ENCODE measurements at regions not wholly inside any gene's neighbourhood (a gene's known extent, or its start where the extent isn't known, plus 50 kb on each side); places are given as distances from the start of the nearest gene placed in this dataset.

DNA sequence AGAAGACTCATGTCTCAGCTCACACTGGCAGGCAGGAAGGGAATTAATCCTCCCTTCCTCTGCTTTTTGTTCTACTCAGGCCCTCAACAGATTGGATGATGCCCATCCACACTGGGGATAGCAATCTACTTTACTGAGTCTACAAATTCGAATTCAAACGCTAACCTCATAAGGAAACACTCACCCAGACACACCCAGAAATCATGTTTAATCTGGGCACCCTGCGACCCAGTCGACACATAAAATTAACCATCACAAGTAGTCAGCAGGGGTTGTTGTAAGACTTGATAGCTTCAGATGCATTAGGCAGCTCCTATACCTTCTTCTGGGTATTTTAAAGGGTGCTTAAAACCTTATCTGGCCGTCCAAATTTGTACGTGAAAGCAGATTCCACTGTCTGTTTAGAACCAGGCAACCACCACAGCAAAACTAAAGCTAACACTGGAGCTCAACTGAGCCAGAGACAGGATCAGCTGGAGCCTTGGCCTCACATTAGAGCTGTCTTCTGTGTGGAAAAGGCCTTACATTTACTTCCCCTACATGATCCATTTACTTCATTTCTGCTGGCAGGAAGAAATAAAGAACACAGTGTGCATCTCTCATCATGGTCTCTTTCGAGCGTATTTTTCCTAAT lies 407.3 kb upstream of the PPP2R3A start:
- Histone ChIP-seq H3K4me2 (ENCODE audit: low read length) (no peak overlapping the region), H2AK5ac (ENCODE audit: low read length) (no peak overlapping the region), H3K79me1 (ENCODE audit: low read length) (no peaks in the 10 kb centered on the region), H3K4me3 (ENCODE audit: low read depth, low read length) (no peak overlapping the region), H4K91ac (ENCODE audit: low read depth, low read length) (no peak overlapping the region), H3K79me2 (ENCODE audit: control insufficient read depth, insufficient read depth, low read length, poor library complexity) (no peaks in the 10 kb centered on the region), H4K12ac (ENCODE audit: low read depth, low read length) (no peak overlapping the region), H3K9ac (ENCODE audit: low read length) (no peak overlapping the region), H3K14ac (ENCODE audit: low read length) (no peak overlapping the region), H3K23ac (ENCODE audit: low read length) (no peak overlapping the region), H2BK120ac (ENCODE audit: insufficient read depth, low read length, poor library complexity) (no peak overlapping the region), H3K4me1 (ENCODE audit: control insufficient read depth in 1 of 2, insufficient read depth in 2 of 2, low read length in 2 of 2) (no peaks in the 10 kb centered on the region), H3K27ac (ENCODE audit: low read depth, low read length) (no peak overlapping the region), H3K27me3 (ENCODE audit: insufficient read depth, low read length) (no peaks in the 10 kb centered on the region), H4K8ac (ENCODE audit: low read depth, low read length) (no peak overlapping the region), H3K36me3 (ENCODE audit: control insufficient read depth in 1 of 2, insufficient read depth in 2 of 2, low read length in 2 of 2) (no peaks in the 10 kb centered on the region), H2BK5ac (ENCODE audit: low read depth, low read length, poor library complexity) (no peak overlapping the region), H2BK12ac (ENCODE audit: low read length) (no peak overlapping the region), H3K9me3 (ENCODE audit: insufficient read depth, low read depth, low read length) (no peaks in the 10 kb centered on the region), H2AFZ (ENCODE audit: insufficient read depth, low read length, poor library complexity) (no peak overlapping the region), H3K18ac (ENCODE audit: low read length) (no peak overlapping the region), H3K4ac (ENCODE audit: low read depth, low read length) (no peak overlapping the region)
- no peak for DNase-seq
- no CpG with 5 or more reads among the region's 8 CpGs for WGBS (ENCODE audit: extremely low coverage, insufficient coverage, insufficient read length)

DNA sequence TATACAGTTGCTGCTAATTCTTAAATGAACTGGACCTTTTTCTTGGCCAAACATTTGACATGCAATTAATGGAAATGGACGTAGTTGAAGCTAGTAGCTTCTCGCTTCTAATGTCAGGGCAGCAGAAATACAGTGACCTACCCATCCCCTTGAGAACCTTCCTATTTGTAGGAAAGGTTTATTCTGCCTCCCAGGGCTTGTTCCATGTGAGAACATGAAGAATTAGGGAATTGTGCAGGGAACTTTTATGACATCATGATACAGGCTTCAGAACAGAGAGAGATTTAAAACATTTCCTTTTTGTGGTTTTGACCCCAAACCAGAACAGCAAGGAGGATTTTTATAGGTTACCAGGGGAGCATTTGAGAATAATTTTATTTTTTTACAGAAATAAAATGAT lies 406.6 kb upstream of the PPP2R3A start:
- H2BK120ac ChIP-seq (ENCODE audit: insufficient read depth, low read length, poor library complexity): no peak overlapping the region
- no peaks in the 10 kb centered on the region for H3K79me1 ChIP-seq (ENCODE audit: low read length)
- H3K27ac ChIP-seq (ENCODE audit: low read depth, low read length): no peak overlapping the region
- no CpG with 5 or more reads among the region's 2 CpGs for WGBS (ENCODE audit: extremely low coverage, insufficient coverage, insufficient read length)
- H3K9me3 ChIP-seq (ENCODE audit: insufficient read depth, low read depth, low read length): no peaks in the 10 kb centered on the region
- no peak for DNase-seq
- no peak overlapping the region for H4K91ac ChIP-seq (ENCODE audit: low read depth, low read length)
- no peak overlapping the region for H2AK5ac ChIP-seq (ENCODE audit: low read length)
- H3K9ac ChIP-seq (ENCODE audit: low read length): no peak overlapping the region
- H3K4ac ChIP-seq (ENCODE audit: low read depth, low read length): no peak overlapping the region
- no peak overlapping the region for H3K14ac ChIP-seq (ENCODE audit: low read length)
- no peak overlapping the region for H2BK5ac ChIP-seq (ENCODE audit: low read depth, low read length, poor library complexity)
- no peaks in the 10 kb centered on the region for H3K36me3 ChIP-seq (ENCODE audit: control insufficient read depth in 1 of 2, insufficient read depth in 2 of 2, low read length in 2 of 2)
- no peak overlapping the region for H3K4me3 ChIP-seq (ENCODE audit: low read depth, low read length)
- H2BK12ac ChIP-seq (ENCODE audit: low read length): no peak overlapping the region
- H3K4me1 ChIP-seq (ENCODE audit: control insufficient read depth in 1 of 2, insufficient read depth in 2 of 2, low read length in 2 of 2): no peaks in the 10 kb centered on the region
- H3K4me2 ChIP-seq (ENCODE audit: low read length): no peak overlapping the region
- H3K23ac ChIP-seq (ENCODE audit: low read length): no peak overlapping the region
- no peak overlapping the region for H2AFZ ChIP-seq (ENCODE audit: insufficient read depth, low read length, poor library complexity)
- H4K12ac ChIP-seq (ENCODE audit: low read depth, low read length): no peak overlapping the region
- no peaks in the 10 kb centered on the region for H3K79me2 ChIP-seq (ENCODE audit: control insufficient read depth, insufficient read depth, low read length, poor library complexity)
- no peak overlapping the region for H3K18ac ChIP-seq (ENCODE audit: low read length)
- no peaks in the 10 kb centered on the region for H3K27me3 ChIP-seq (ENCODE audit: insufficient read depth, low read length)
- no peak overlapping the region for H4K8ac ChIP-seq (ENCODE audit: low read depth, low read length)

DNA sequence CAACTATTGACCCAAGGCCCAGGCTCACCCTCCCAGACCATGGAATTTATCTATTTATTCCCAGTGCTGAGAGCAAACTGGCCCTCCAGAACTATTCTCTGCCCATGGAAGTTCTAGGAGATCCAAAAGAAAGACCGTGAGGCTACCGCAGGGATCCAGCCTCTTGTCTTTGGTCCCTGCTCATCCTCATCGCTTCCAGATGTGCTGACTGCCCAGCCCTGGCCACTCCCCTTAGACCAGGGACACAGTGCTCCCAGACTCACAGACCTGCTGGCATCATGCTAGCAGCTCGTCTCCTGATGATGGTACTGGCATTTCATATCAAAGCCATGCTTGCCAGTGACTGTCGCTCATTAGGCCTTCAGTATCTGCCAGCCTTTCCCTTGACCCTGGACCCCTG lies 405.7 kb upstream of the PPP2R3A start:
- no peak overlapping the region for H3K4me3 ChIP-seq (ENCODE audit: low read depth, low read length)
- no peak overlapping the region for H3K23ac ChIP-seq (ENCODE audit: low read length)
- no CpG with 5 or more reads among the region's 5 CpGs for WGBS (ENCODE audit: extremely low coverage, insufficient coverage, insufficient read length)
- H2BK12ac ChIP-seq (ENCODE audit: low read length): no peak overlapping the region
- DNase-seq: no peak
- H2AK5ac ChIP-seq (ENCODE audit: low read length): no peak overlapping the region
- H2AFZ ChIP-seq (ENCODE audit: insufficient read depth, low read length, poor library complexity): no peak overlapping the region
- H4K91ac ChIP-seq (ENCODE audit: low read depth, low read length): no peak overlapping the region
- no peak overlapping the region for H3K9ac ChIP-seq (ENCODE audit: low read length)
- H3K4ac ChIP-seq (ENCODE audit: low read depth, low read length): no peak overlapping the region
- H2BK120ac ChIP-seq (ENCODE audit: insufficient read depth, low read length, poor library complexity): no peak overlapping the region
- H4K12ac ChIP-seq (ENCODE audit: low read depth, low read length): no peak overlapping the region
- H3K36me3 ChIP-seq (ENCODE audit: control insufficient read depth in 1 of 2, insufficient read depth in 2 of 2, low read length in 2 of 2): no peaks in the 10 kb centered on the region
- no peak overlapping the region for H4K8ac ChIP-seq (ENCODE audit: low read depth, low read length)
- H3K79me2 ChIP-seq (ENCODE audit: control insufficient read depth, insufficient read depth, low read length, poor library complexity): no peaks in the 10 kb centered on the region
- H2BK5ac ChIP-seq (ENCODE audit: low read depth, low read length, poor library complexity): no peak overlapping the region
- H3K27me3 ChIP-seq (ENCODE audit: insufficient read depth, low read length): no peaks in the 10 kb centered on the region
- H3K79me1 ChIP-seq (ENCODE audit: low read length): no peaks in the 10 kb centered on the region
- no peak overlapping the region for H3K27ac ChIP-seq (ENCODE audit: low read depth, low read length)
- no peaks in the 10 kb centered on the region for H3K4me1 ChIP-seq (ENCODE audit: control insufficient read depth in 1 of 2, insufficient read depth in 2 of 2, low read length in 2 of 2)
- H3K14ac ChIP-seq (ENCODE audit: low read length): no peak overlapping the region
- H3K9me3 ChIP-seq (ENCODE audit: insufficient read depth, low read depth, low read length): no peaks in the 10 kb centered on the region
- no peak overlapping the region for H3K18ac ChIP-seq (ENCODE audit: low read length)
- no peak overlapping the region for H3K4me2 ChIP-seq (ENCODE audit: low read length)

DNA sequence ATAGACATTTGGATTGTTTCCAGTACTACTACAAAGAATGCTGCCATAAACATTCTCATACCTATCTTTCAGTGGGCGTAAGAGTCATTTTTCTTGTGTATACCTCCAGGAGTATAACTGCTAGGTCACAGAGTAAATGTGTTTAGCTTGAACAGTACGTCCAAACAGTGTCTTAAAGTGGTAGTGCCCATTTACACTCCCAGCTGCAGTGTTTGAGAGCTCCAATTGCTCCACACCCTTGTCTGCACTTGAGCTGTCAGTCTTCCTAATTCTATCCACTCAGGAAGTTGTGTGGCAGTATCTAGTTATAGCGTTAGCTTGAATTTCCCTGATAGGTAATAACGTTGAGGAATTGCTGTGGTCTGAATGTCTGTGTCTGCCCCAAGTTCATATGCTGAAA lies 404.7 kb upstream of the PPP2R3A start:
- Histone ChIP-seq H3K79me2 (ENCODE audit: control insufficient read depth, insufficient read depth, low read length, poor library complexity) (no peaks in the 10 kb centered on the region), H3K23ac (ENCODE audit: low read length) (no peak overlapping the region), H4K91ac (ENCODE audit: low read depth, low read length) (no peak overlapping the region), H3K14ac (ENCODE audit: low read length) (no peak overlapping the region), H2BK5ac (ENCODE audit: low read depth, low read length, poor library complexity) (no peak overlapping the region), H3K4me1 (ENCODE audit: control insufficient read depth in 1 of 2, insufficient read depth in 2 of 2, low read length in 2 of 2) (peaks cover 0 to 2% of the 10 kb centered on the region in 2 experiments), H3K79me1 (ENCODE audit: low read length) (no peaks in the 10 kb centered on the region), H3K9me3 (ENCODE audit: insufficient read depth, low read depth, low read length) (peaks cover 2% of the 10 kb centered on the region), H3K18ac (ENCODE audit: low read length) (no peak overlapping the region), H2BK120ac (ENCODE audit: insufficient read depth, low read length, poor library complexity) (no peak overlapping the region), H3K4ac (ENCODE audit: low read depth, low read length) (no peak overlapping the region), H3K36me3 (ENCODE audit: control insufficient read depth in 1 of 2, insufficient read depth in 2 of 2, low read length in 2 of 2) (no peaks in the 10 kb centered on the region), H2AFZ (ENCODE audit: insufficient read depth, low read length, poor library complexity) (no peak overlapping the region), H4K12ac (ENCODE audit: low read depth, low read length) (no peak overlapping the region), H2AK5ac (ENCODE audit: low read length) (no peak overlapping the region), H3K27ac (ENCODE audit: low read depth, low read length) (no peak overlapping the region), H3K4me2 (ENCODE audit: low read length) (no peak overlapping the region), H3K9ac (ENCODE audit: low read length) (no peak overlapping the region), H3K4me3 (ENCODE audit: low read depth, low read length) (no peak overlapping the region), H4K8ac (ENCODE audit: low read depth, low read length) (no peak overlapping the region), H3K27me3 (ENCODE audit: insufficient read depth, low read length) (no peaks in the 10 kb centered on the region), H2BK12ac (ENCODE audit: low read length) (no peak overlapping the region)
- DNase-seq: no peak
- no CpG with 5 or more reads among the region's 4 CpGs for WGBS (ENCODE audit: extremely low coverage, insufficient coverage, insufficient read length)

All from trophoblast cell (in vitro differentiated cells and primary cell).